SK-N-SH treated with all-trans-retinoic acid at 6 μM for 48 hours (cell line): ENCODE measurements at regions not wholly inside any gene's neighbourhood (a gene's known extent, or its start where the extent isn't known, plus 50 kb on each side); places are given as distances from the start of the nearest gene placed in this dataset.

ENCODE experiments used
- ATAC-seq: fragments of 200-7000 bp; cut with Tn5 transposase; 3 replicates; pipeline ENCODE4 v1.9.1; 2020; ENCODE audit warnings: mild to moderate bottlenecking, moderate library complexity
- ARNTL ChIP-seq: fragments of 450-650 bp; formaldehyde crosslinking; IDR thresholded peaks from 2 replicates; pipeline ENCODE4 v1.5.0; 2020; ENCODE audit warnings: low read depth, mild to moderate bottlenecking, moderate library complexity, borderline replicate concordance
- BACH2 ChIP-seq: fragments of 250-450 bp; sonication (Bioruptor Pico); IDR thresholded peaks from 2 replicates; pipeline ENCODE4 v1.9.0; 2021; ENCODE audit warnings: mild to moderate bottlenecking, borderline replicate concordance
- CSDC2 ChIP-seq: fragments of 250-450 bp; sonication (Bioruptor Pico); IDR thresholded peaks from 2 replicates; pipeline ENCODE4 v1.5.0; 2020; ENCODE audit warnings: mild to moderate bottlenecking, moderate library complexity
- CSRNP3 ChIP-seq: fragments of 250-450 bp; sonication (Bioruptor Pico); IDR thresholded peaks from 2 replicates; pipeline ENCODE4 v1.5.1; 2021; ENCODE audit warnings: mild to moderate bottlenecking, moderate library complexity
- GLIS3 ChIP-seq: fragments of 250-450 bp; sonication (Bioruptor Pico); IDR thresholded peaks from 2 replicates; pipeline ENCODE4 v1.5.0; 2020; ENCODE audit warnings: mild to moderate bottlenecking, moderate library complexity
- ISL1 ChIP-seq: fragments of 250-450 bp; sonication (Bioruptor Pico); IDR thresholded peaks from 2 replicates; pipeline ENCODE4 v2.1.2; 2022; ENCODE audit warnings: mild to moderate bottlenecking, moderate library complexity
- OSR1 ChIP-seq: fragments of 250-450 bp; sonication (Bioruptor Pico); IDR thresholded peaks from 2 replicates; pipeline ENCODE4 v1.8.0; 2022; ENCODE audit warnings: moderate library complexity, mild to moderate bottlenecking, inconsistent platforms
- PPARA ChIP-seq: fragments of 250-450 bp; sonication (Bioruptor Pico); IDR thresholded peaks from 2 replicates; pipeline ENCODE4 v1.5.0; 2020; ENCODE audit warnings: mild to moderate bottlenecking, borderline replicate concordance
- SNAI2 ChIP-seq: fragments of 250-450 bp; sonication (Bioruptor Pico); IDR thresholded peaks from 2 replicates; pipeline ENCODE4 v1.5.0; 2020; ENCODE audit warnings: mild to moderate bottlenecking, moderate library complexity
- TCF4 ChIP-seq: fragments of 250-450 bp; sonication (Bioruptor Pico); IDR thresholded peaks from 2 replicates; pipeline ENCODE4 v1.8.0; 2021; ENCODE audit warnings: mild to moderate bottlenecking, moderate library complexity, borderline replicate concordance
- TSHZ2 ChIP-seq: fragments of 250-450 bp; sonication (Bioruptor Pico); IDR thresholded peaks from 2 replicates; pipeline ENCODE4 v1.5.0; 2020; ENCODE audit warnings: mild to moderate bottlenecking, moderate library complexity
- ZC3H10 ChIP-seq: fragments of 250-450 bp; sonication (Bioruptor Pico); IDR thresholded peaks from 2 replicates; pipeline ENCODE4 v1.5.1; 2021; ENCODE audit warnings: mild to moderate bottlenecking, moderate library complexity
- ZFP3 ChIP-seq: fragments of 250-450 bp; sonication (Bioruptor Pico); IDR thresholded peaks from 2 replicates; pipeline ENCODE4 v1.5.0; 2020; ENCODE audit warnings: mild to moderate bottlenecking, moderate library complexity
- ZFP30 ChIP-seq: fragments of 450-650 bp; formaldehyde crosslinking; IDR thresholded peaks from 2 replicates; pipeline ENCODE4 v1.5.0; 2022; ENCODE audit warnings: mild to moderate bottlenecking, moderate library complexity
- ZNF565 ChIP-seq: fragments of 450-650 bp; formaldehyde crosslinking; conservative IDR thresholded peaks from 2 replicates; pipeline ENCODE4 v1.5.0; 2020; ENCODE audit warnings: low read depth, mild to moderate bottlenecking, moderate library complexity
- ZNF70 ChIP-seq: fragments of 450-650 bp; formaldehyde crosslinking; IDR thresholded peaks from 2 replicates; pipeline ENCODE4 v1.5.0; 2020; ENCODE audit warnings: mild to moderate bottlenecking, moderate library complexity
- ZNF8 ChIP-seq: fragments of 450-650 bp; formaldehyde crosslinking; IDR thresholded peaks from 2 replicates; pipeline ENCODE4 v1.5.0; 2020; ENCODE audit warnings: mild to moderate bottlenecking, moderate library complexity
- TF ChIP-seq, protein P1 (sequence below): fragments of 250-450 bp; sonication (Bioruptor Pico); IDR thresholded peaks from 2 replicates; pipeline ENCODE4 v1.8.0; 2020; ENCODE audit warnings: mild to moderate bottlenecking, moderate library complexity, borderline replicate concordance
- TF ChIP-seq, protein P2 (sequence below): fragments of 250-450 bp; sonication (Bioruptor Pico); IDR thresholded peaks from 2 replicates; pipeline ENCODE4 v1.8.0; 2021; ENCODE audit warnings: low read depth, mild to moderate bottlenecking, moderate library complexity, borderline replicate concordance
- TF ChIP-seq, protein P3 (sequence below): fragments of 250-450 bp; sonication (Bioruptor Pico); IDR thresholded peaks from 2 replicates; pipeline ENCODE4 v1.5.1; 2020; ENCODE audit warnings: low read depth, mild to moderate bottlenecking, moderate library complexity

DNA sequence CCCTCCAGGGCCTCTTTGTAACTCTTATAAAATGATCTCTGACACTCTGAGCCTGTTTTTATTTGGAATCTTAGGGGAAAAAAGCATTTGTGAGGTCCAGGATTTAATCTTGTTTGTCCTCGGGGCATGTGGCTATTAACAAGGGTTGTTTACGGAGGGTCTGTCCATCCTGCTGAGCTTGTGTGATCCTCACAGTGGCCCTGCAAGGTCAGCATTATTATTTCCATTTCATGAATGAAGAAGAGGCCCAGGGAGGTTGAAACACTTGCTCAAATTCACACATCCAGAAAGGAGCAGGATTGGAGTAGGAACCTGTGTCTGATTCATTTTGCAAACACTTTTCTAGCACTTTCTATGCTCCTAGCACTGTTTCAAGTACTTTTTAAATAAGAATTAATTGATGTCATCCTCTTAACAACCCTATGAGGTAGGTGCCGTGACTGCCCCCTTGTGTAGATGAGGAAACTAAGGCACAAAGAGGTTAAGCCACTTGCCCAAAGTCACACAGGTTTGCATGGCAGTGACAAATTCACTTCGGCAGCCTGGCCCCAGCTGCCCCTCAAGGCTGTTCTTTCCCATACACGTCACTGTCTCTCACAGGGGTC is 178.9 kb downstream of the MIS18A start:
- ATAC-seq, result no peak
- no peak for TF ChIP-seq ZNF70 (CRISPR knock-in tag)
- no peak for TF ChIP-seq ZC3H10
- no peak for TF ChIP-seq PPARA (CRISPR knock-in tag)
- TF ChIP-seq ARNTL, result no peak
- TF ChIP-seq ZNF8 (CRISPR knock-in tag), result no peak

DNA sequence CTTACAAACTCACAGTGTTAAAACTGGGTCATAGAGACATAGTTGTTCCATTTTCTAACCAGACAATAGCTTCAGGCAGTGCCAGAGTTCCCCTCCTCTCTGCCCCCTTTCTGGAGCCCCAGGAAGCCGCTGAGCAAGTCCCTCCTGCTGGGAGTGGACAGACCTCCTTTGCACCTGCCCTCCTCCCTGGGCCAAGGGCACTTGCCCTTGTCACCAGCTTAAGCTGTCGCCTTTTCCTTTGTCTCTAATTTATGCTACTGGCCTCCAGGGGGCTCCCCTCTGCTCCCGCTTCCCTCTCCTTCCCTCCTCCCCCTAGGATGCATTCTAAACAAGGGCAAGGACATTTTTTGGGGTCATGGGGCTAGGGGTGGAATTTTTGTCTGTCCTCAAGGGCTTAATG is 182.4 kb downstream of the MIS18A start:
- TF ChIP-seq ZNF565 (CRISPR knock-in tag) (no peak), SNAI2 (CRISPR knock-in tag) (no peak), BACH2 (no peak), ZC3H10 (no peak), CSRNP3 (CRISPR knock-in tag) (no peak), ZFP30 (no peak), OSR1 (CRISPR knock-in tag) (no peak), ARNTL (no peak), ZFP3 (no peak), TSHZ2 (CRISPR knock-in tag) (no peak), GLIS3 (CRISPR knock-in tag) (no peak), PPARA (CRISPR knock-in tag) (no peak), ZNF70 (CRISPR knock-in tag) (no peak), TCF4 (CRISPR knock-in tag) (no peak)
- TF ChIP-seq, protein P1, sequence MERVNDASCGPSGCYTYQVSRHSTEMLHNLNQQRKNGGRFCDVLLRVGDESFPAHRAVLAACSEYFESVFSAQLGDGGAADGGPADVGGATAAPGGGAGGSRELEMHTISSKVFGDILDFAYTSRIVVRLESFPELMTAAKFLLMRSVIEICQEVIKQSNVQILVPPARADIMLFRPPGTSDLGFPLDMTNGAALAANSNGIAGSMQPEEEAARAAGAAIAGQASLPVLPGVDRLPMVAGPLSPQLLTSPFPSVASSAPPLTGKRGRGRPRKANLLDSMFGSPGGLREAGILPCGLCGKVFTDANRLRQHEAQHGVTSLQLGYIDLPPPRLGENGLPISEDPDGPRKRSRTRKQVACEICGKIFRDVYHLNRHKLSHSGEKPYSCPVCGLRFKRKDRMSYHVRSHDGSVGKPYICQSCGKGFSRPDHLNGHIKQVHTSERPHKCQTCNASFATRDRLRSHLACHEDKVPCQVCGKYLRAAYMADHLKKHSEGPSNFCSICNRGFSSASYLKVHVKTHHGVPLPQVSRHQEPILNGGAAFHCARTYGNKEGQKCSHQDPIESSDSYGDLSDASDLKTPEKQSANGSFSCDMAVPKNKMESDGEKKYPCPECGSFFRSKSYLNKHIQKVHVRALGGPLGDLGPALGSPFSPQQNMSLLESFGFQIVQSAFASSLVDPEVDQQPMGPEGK (CRISPR knock-in tag), result no peak
- TF ChIP-seq, protein P2, sequence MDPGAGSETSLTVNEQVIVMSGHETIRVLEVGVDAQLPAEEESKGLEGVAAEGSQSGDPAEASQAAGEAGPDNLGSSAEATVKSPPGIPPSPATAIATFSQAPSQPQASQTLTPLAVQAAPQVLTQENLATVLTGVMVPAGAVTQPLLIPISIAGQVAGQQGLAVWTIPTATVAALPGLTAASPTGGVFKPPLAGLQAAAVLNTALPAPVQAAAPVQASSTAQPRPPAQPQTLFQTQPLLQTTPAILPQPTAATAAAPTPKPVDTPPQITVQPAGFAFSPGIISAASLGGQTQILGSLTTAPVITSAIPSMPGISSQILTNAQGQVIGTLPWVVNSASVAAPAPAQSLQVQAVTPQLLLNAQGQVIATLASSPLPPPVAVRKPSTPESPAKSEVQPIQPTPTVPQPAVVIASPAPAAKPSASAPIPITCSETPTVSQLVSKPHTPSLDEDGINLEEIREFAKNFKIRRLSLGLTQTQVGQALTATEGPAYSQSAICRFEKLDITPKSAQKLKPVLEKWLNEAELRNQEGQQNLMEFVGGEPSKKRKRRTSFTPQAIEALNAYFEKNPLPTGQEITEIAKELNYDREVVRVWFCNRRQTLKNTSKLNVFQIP (CRISPR knock-in tag), result no peak
- TF ChIP-seq, protein P3, sequence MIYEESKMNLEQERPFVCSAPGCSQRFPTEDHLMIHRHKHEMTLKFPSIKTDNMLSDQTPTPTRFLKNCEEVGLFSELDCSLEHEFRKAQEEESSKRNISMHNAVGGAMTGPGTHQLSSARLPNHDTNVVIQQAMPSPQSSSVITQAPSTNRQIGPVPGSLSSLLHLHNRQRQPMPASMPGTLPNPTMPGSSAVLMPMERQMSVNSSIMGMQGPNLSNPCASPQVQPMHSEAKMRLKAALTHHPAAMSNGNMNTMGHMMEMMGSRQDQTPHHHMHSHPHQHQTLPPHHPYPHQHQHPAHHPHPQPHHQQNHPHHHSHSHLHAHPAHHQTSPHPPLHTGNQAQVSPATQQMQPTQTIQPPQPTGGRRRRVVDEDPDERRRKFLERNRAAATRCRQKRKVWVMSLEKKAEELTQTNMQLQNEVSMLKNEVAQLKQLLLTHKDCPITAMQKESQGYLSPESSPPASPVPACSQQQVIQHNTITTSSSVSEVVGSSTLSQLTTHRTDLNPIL (CRISPR knock-in tag), result no peak
- ATAC-seq, result peak; percentile 61; the same call in 1 of the 3 replicates

DNA sequence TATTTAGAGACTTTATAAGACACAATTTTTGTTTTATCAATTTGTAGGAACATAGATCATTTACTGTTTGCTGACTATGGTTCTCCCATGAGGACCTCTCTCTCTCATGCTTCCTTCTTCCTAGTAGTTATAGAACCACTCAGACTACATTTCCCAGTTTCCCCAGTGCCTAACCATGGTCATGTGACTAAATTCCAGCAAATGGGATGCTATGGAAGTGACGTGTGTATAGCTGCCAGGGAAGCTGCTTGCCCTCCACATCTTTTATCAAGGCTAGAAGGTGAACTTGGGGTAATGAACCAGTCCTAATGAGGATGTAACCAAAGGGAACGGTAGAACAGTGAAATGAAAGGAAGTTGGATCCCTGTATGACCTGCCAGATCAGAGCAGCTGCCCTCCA is 184.0 kb downstream of the MIS18A start:
- no peak for TF ChIP-seq ISL1
- no peak for TF ChIP-seq ZNF565 (CRISPR knock-in tag)
- TF ChIP-seq OSR1 (CRISPR knock-in tag), result no peak
- TF ChIP-seq, protein P1 (CRISPR knock-in tag), result no peak
- TF ChIP-seq CSDC2 (CRISPR knock-in tag), result no peak
- no peak for TF ChIP-seq PPARA (CRISPR knock-in tag)
- TF ChIP-seq, protein P3 (CRISPR knock-in tag), result no peak
- no peak for TF ChIP-seq TSHZ2 (CRISPR knock-in tag)
- TF ChIP-seq BACH2, result no peak
- TF ChIP-seq ZNF8 (CRISPR knock-in tag), result no peak
- peak; percentile 35; the same call in 1 of the 3 replicates for ATAC-seq
